GM21381 (cell line): ENCODE measurements at regions not wholly inside any gene's neighbourhood (a gene's known extent, or its start where the extent isn't known, plus 50 kb on each side); places are given as distances from the start of the nearest gene placed in this dataset.

Experiments
- ATAC-seq: cut with Tn5 transposase; IDR thresholded peaks from one replicate; pipeline ENCODE4 v1.9.1; 2021; ENCODE audit warnings: mild to moderate bottlenecking, moderate library complexity; ENCODE audit not compliant: unreplicated experiment

DNA sequence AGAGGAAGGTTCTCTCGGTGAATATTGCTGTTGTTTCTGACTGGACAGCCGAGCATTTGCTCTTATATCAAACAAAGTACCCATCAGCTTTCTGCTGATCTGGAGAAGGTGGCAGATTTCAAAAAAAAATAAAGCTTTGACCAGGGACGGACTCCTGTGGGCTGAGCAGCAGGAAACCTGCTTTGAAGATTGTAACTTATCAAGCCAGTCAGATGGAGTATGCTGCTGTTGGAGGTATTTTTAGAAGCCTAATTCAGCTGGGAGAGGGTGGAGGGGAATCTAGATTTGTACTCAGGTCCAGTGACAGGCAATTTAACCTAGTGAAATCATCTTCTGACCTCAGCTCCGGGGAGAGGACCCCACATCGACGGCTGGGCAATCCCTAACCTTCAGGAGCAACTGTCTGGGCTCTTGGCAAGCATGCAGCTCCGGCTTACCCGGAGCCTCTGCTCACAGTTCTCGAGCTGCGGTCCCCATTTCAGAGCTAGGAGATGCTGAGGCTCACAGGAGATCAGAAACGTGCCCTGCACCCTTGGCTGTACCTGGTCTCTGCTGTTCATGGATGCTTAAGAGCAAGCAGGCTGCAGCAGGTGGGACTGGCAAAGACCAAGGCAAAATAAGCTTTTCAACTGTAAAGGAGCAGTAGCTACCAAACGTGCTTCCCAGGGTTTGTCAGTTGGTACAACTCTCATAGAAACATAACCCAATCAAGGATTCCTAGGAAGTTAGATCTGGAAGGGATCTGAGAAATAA lies 89.3 kb upstream of the ST8SIA2 start:
- ATAC-seq = no peak

DNA sequence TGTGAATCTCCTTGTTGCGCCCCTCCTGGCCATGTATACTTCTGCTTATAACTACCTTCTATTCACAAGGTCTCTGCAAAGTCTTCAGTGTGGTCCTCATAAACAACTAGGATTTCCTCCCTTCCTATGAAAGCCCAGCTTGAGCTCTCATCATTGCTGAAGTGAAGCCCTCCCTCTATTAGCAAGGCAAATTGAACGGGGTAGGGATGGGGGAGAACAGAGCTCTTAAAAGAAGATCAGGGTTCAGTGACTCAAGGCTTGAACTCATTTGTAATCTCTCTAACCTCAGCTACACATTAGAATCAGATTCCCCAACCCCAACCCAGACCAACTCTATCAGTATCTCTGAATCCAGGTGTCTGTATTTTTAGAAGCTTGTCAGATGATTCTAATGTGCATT lies 88.3 kb upstream of the ST8SIA2 start:
- no peak for ATAC-seq

DNA sequence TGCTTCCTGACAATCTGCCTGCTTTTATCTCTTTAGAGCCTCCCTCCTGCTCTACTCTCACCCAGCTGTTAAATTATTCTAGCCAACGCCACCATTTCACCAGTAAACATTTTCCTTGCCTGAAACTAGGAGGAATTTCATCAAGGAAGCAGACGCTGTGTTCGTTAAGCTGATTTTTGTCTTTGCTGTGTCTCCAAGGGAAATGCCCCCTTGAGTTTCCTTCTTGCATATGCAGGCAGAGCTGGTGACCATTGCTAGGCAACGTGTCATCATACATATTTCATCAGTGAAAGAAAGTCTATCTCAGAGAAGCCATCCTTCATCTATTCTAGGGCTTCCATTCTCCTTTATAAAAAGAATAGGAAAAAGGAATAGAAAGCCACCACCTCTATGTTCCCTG lies 87.0 kb upstream of the ST8SIA2 start:
- no peak for ATAC-seq

DNA sequence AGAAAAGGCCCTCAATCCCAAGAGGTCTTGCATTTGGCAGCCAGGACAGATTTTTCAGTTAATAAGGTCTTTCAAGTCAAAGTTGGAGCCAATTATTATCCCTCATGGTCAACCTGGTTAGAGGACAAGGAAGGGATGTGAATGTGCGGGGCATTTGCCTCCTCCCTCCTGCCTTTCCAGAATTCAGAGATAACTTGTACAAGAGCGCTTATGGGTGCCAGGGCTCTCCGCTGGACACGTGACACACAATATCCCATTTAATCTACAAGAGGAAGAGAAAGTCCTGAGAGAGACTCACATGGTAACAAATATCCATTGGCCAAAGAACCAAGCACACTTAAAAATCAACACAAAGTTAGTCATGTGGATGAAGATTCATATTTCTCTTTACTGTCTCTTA lies 78.5 kb upstream of the ST8SIA2 start:
- no peak for ATAC-seq

DNA sequence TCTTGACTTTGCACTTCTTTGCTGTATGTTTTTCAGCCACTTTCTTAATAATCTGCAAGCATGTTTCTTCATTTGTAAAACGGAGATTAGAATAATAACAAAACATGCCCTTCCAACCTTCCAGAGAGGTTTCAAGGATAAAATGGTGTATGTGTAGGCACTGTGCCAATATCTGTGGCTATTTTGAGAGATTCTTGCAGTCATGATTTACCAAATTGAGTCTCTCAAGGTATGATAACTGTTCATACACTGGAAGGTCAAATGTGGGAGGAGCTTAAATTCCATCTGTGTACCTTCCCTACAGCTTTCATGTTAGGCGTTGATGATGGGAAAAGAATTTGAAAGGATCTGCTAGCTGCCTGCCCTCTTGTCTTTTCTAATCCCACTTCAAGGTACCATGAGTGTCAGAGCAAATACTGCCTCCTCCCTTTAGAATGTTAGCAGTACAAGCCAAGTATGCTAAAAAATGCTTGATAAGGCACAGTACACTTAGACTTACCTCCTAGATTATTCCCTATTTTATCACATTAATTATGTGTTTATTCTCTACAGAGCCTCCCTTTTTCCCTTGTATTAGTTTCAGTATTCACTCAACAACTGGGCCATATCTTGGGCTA lies 78.0 kb upstream of the ST8SIA2 start:
- ATAC-seq = no peak

DNA sequence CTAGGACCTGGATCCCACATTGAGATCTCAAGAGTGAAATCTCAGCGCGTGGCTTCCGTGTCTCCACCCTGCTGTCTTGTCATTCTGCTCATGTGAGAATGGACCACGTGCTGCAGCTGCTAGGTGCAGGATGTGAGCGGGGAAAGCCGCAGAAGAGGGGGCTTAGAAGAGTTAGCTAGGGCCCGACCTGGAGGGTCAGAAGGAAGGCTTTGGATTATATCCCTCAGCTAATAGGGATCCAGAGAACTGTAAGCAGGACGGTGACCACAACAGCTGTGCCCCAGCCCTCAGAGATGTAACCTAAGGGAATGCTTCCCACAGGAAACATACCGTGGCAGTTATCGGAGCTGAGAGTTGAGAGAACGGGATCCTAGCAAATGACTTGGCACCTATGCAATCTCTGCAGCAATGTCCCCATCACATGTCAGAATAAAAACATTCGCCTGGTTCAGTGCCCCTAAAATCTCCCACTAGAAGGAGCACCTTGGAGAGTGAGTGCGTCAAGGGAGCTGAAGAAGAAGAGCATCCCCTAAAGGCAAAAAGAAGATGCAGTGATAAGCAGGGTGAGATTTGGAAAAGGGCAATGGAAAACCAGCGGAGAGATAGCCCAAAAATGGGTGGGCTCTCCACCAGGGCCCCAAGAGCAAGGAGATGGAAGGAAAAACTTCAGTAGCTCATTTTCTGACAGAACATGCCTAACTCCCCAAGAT lies 76.9 kb upstream of the ST8SIA2 start:
- no peak for ATAC-seq

DNA sequence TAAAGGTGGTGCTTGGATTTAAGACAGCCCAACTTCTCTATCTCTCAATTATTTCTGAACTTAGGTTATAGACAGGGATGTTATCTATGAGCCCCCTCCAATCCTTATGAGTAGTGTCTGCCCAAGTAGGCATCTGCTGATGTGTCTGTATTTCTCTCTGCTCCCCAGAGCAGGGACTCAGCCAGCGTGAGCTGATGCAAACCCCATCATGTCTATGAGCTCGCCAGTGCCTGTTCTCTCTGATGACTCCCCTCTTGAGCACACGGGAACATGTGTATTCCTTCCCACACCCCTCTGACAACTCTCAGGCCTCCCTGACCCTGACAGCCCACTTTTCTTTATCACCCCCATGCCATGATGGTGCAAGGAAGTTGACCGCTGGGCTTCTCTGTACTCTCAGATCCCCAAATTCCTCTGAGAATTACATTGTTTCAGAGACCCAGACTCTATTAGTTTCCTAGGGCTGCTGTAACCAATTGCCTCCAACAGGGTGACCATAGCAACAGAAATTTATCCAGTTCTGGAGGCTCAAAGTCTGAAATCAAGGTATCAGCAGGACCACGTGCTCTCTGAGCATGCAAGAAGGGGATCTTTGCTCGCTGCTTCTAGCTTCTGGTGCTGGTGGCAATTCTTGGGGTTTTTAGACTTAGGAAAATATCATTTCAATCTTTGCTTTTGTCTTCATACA lies 73.5 kb upstream of the ST8SIA2 start:
- no peak for ATAC-seq

DNA sequence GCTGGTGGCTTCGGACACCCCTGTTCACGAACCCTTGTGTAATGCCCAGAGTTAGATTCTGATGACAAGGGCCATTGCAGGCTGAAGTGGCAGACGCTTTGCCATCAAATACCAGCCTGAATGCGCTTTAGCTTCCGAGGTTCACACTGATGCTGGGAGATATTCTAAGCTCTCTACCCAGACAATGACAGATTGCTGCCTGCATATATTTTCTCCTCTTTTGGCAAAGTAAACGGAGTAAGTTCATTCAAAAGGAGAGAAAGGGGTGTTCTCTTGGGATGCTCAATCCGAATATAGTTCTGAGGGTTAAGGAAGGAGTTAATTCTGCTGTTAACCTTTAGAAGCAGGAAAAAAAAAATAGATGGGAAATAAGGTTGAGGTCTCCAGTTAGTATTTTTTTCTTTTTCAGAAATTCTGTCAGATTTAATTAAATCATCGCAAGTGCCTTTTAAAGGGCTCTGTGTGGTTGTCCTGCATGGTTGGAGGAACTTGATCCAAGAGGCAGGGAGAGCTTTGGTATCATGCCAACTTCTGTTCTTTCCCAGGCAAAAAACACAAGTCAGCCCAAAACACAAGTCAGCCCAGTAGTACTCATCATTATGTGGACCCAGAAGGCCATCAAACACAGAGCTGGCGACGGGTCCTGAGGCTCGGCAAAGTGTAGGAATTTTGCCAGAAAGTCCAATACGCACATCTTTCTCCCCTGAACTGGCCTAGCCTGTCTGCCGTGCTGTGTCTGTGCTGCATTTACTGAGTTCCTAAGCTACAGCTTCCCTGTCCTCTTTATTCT lies 70.9 kb upstream of the ST8SIA2 start:
- ATAC-seq = no peak

DNA sequence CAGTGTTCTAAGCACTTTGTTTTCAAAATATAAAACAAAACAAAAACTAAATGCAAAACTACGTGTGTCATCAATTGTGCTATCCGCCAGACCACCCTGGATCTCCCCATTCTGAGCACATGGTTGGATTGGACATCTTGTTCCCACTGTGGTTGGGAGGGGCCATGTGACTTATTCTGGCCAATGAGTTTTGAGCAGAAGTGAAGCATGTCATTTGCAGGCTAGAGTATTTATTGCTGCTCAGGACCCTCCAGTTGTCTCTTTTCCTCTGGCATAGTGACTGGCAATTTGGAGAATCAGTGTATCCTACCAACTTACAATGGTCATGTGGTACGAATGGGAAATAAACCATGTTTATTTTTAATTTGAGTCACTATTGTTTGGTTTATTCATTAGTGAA lies 70.2 kb upstream of the ST8SIA2 start:
- ATAC-seq = no peak

DNA sequence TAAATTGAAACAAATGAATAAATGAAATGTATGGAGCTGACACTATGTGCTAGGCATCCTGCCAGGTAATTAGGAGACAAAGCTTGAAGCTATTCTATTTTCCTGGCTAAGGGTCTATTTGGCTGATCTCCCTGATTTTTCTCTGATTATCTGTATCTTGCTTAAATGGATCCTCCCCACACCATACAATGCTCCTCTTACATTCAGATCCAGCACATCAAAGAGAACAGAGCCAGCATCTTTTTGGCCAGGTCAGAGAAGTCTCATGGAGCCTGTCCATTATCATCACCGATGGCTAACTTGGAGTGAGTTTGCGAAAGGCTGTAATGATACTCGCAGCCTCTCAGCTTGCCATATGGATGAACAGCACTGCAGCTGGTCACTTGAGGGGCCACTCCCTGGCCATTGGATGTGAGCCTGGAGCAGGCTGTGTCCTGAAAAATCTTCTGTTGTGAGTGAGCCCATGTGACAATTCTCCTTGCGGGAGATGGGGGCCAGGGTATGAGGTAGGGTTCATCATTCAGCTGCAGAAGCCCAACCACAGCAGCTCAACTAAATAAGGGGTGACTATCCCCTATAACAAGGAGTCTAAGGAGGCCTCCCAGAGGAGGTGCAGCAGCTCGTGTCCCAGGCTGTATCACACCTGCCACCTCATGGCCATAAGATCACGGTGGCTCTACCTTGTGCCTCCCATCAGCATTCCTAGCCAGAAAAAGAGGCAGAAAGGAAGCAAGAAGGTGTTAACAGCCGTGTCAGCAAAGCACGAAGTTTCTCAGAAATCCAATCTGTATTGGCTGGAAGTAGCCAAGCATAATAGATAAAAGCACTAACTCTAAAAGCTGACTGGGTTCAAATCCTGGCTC lies 69.3 kb upstream of the ST8SIA2 start:
- no peak for ATAC-seq

DNA sequence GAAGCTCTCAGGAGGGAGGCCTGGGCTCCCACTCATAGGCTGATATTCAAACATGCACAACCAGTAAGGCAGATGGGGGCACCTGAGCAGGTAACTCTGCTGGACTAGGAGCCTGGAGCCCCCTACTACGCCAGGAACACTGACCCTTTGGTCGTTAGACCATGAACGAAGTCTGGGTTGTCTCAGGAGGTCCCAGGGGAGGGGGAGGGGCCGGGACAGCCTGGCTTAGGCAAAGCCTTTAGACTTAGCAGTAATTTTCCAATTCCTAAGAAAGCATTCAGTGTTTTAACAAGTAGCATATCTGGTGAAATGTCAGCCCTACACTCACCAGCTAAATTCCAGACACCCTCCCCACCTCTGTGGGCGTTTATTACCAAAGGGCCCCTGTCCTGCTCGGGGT lies 67.4 kb upstream of the ST8SIA2 start:
- ATAC-seq = no peak

DNA sequence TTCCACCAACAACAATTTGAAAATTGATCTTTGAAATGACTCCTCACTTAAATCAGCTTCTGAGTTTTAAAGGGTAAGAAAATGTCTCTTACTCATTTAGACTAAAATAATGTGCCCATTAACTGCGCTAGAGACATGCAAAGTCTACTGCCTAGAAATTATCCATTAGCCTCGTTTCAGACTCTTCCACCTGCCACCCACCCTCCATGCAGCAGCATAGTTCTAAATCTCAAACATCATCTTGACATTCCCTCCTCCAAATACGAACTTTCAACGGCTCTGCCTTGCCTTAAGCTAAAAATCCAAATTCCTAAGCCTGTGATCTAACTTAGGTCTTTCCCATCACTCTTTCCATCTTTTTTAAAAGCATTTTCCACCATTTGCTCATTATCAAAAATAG lies 66.6 kb upstream of the ST8SIA2 start:
- ATAC-seq = no peak

DNA sequence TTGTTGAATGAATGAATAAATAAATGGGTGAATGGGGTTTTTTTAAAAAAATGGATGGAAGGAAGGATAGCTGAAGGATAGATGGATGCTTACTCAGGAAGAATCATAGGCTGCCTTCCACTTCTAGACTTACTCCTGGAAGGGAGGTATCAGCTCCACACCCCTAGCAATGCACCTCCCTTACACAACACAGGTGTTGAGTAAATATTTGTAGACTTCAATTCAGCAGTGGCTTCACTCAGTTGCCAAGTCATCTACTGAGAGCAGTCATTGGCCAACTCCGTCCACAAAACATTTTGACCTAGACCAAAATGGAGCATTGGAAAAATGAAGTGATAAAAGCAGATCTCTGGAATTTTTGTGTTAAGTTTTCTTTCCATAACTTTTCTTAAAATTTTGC lies 65.5 kb upstream of the ST8SIA2 start:
- ATAC-seq = no peak

DNA sequence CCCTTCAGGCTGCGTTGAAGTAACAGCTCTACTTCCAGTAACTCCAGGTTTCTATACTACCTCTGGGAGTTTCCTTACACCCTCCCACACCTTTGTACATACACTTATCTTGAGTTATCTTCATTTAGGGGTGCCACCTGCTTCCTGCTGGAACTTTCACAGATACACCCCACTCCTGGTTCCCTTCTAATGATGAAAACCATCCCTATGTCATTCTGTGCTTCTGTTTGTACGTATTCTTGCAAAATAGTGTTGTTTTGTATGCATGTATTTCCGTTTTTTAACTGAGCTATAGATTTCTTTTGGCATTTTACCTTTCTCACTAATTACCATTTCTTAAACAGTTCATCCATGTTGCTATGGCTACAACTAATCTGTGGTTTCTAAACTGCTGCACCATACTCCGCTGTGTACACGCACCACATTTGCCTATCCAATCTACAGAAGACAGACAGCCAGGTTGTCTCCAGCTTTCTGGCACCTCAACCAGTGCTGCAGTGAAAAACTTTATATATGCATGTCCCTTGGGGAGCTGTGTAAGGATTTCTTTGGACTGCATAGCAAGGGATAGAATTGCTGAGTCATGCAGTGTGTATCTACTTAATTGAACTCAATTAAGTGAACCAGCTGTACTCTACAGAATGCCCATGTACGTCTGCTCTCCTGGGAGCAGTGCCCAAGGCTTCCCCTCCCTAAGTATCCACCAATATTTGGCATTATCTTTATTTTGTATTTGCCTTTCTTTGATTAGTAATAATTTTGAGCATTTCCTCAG lies 61.4 kb upstream of the ST8SIA2 start:
- no peak for ATAC-seq

DNA sequence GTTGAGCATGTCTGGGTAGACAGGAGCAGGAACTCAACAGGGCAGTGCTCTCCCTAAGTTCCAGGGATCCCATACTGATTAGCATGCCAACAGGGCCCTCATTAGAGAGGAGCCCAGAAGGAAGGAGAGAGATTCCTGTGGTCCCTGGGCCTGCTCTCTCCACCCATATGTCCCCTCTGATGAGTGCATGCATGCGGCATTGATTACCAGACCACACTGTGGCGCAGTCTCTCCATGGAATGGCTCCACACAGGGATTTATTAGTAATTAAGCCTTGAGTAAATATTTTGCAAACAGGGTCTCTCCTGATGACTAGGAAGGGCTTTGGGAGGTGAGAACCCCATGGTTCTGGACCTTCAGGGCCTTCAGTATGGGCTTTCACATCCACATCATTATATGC lies 60.0 kb upstream of the ST8SIA2 start:
- no peak for ATAC-seq

DNA sequence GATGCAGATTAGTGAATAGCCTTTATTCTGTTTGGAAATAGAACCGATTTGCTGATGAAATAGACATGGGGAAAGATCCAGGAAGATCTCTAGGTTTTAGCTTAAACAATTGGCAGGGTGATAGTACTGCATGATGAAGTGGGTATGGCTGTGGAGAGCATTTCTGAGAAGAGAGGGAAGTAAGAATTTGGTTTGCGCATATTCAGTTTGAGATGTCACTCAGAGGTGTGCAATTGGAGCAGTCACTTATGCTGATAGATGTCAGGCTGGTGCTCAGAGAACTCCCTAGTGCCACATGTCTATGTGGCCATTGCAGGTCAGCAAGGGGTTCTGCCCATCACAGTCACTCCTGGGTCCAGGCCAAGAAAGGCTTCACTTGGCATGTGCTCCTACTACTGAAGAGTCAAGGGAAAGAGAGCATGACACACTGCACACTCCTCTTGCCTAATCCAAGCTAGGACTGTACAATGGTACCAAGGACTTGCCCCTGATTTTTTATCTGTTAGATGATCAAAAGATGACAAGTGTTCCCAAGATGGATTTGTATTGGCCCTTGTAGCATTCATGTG lies 57.2 kb upstream of the ST8SIA2 start:
- ATAC-seq = no peak

DNA sequence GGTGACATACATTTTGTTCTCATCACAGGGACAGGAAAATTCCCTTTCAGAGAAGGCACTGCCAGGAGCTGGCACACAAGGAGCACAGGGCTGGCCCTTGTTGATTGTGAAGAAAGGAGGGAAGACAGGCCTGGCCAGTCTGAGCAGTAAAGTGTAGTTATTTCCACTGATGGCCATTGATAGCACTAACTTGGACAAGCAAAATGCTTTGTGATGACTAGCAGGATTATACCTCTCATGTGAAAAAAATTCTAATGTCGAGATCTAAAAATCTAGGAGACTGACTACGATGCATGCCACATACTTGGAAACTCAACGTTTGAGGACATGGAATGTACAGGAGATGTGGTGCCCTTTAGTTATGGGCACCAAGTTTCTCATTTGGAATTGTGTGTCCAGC lies 54.3 kb upstream of the ST8SIA2 start:
- ATAC-seq = no peak
